ENCODE measurements at regions not wholly inside any gene's neighbourhood (a gene's known extent, or its start where the extent isn't known, plus 50 kb on each side); places are given as distances from the start of the nearest gene placed in this dataset.

GRCh38 chr7:118713039-118713438 lies 488.5 kb downstream of the ANKRD7 start:
- DNase-seq, result no peak

- DNase-seq, result no peak
Measured at GRCh38 chr7:118720632-118721031, 496.1 kb downstream of the ANKRD7 start.

- no peak for DNase-seq
Measured at GRCh38 chr7:118731854-118732253, 507.4 kb downstream of the ANKRD7 start.

DNA sequence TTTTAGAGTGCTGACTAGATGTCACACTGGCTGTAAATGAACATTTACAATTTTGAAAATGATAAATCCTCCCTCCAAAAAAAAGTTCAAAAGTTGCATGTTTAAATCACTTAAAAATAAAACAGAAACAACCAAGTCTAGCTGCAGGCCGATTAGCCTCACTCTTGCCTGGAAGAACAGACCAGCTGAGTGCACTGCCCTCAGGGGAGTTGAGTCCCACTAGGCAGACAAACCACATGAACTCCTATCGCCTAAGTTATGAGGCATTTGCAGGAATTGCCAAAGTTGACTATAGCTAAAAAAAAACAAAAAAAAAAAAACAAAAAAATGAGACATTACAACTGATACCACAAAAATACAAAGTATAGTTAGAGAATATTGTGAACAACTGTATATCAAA lies 510.0 kb downstream of the ANKRD7 start:
- no peak for DNase-seq

GRCh38 chr7:118735441-118735840 lies 510.9 kb downstream of the ANKRD7 start:
- DNase-seq, result no peak

DNA sequence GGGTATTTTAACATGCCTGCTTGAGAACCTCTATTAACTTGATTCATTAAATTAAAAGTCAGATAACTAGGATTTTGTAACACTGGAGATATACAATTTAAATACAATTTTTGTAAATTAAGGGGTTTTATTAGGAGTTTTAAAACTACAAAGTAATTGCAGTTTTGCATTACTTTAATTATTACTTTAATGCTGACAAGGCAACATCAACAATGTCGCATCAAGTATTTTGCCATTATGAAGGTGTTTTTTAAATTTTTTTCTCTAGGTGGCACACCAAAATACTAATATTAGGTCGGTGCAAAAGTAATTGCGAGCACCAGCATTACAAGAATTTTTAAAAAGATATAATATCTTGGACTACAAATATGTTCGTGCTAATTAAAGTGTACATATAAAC lies 513.4 kb downstream of the ANKRD7 start:
- DNase-seq, result no peak

DNA sequence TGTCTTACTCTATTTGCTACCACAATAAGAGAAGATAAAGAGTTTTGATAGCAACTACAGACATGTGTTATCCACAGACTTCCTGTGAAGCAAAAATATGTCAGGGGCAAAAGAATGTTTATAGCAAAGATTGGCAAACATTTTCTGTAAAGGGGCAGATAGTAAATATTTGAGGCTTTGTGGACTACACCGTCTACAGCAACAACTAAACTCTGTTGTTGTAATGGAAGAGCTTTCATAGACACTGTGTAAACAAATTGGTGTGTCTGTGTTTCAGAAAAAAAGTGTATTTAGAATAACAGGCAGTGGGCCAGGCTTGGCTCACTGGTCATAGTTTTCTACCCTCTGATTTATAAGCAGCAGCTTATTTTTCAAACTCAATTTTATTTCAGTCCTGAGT lies 521.4 kb downstream of the ANKRD7 start:
- no peak for DNase-seq

- DNase-seq, result no peak
Measured at GRCh38 chr7:118747473-118747872, 523.0 kb downstream of the ANKRD7 start.

GRCh38 chr7:118753479-118753878 lies 529.0 kb downstream of the ANKRD7 start:
- no peak for DNase-seq

DNA sequence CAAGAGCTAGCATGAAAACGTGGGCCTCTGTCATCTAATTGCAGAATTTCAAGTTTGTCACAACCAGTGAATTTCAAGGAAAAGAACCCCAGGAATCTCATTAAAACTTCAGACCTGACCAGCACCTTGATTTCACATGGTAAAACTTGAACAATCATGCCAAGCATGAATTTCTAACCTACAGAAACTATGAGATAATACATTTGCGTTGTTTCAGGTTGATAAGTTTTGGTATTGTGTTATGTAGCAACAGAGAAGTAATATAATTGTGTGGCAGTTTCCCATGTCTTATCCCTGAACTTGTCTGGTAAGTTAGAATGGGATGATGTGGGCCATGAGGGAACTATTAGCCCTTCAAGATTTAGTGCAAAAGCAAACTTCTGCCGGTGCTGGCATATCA lies 530.1 kb downstream of the ANKRD7 start:
- no peak for DNase-seq

- no peak for DNase-seq
Measured at GRCh38 chr7:118755067-118755625, 530.6 kb downstream of the ANKRD7 start.

DNA sequence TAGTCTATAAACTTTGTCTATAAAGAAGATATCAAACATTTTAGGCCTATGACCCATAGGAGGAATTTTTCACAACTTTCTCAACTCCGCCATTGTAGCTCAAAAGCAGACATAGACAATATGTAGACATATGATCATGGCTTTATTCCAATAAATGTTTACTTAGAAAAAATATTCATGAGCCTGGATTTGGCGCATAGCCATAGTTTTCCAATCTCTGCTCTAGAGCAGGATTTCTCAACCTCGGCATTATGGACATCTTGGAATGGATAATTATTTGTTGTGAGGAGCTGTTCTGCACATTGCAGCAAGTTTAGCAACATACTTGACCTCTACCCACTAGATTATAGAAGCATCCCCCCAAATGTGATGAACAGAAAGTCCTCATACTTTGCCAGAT lies 532.6 kb downstream of the ANKRD7 start:
- no peak for DNase-seq

GRCh38 chr7:118758582-118758981 lies 534.1 kb downstream of the ANKRD7 start:
- DNase-seq, result no peak

GRCh38 chr7:118759921-118760320 lies 535.4 kb downstream of the ANKRD7 start:
- no peak for DNase-seq

- no peak for DNase-seq
Measured at GRCh38 chr7:118762451-118762850, 537.9 kb downstream of the ANKRD7 start.

DNA sequence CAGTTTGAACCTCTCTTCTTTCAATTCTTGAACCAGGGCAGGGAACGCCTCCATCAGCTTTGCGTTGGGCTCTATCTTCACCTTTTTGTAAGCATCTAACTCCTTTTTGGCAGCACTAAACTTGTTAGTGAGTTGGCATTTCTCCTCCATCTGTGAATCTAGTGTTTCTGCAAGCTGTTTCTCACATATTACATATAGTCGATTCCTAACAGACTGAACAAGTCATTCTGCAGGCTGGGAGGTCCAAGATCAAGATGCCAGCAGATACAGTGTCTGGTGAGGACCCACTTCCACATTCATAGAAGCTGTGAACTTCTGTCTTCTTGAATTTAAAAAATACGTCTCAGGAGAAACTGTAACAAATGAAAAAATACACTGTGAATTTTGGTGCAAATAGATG lies 539.7 kb downstream of the ANKRD7 start:
- DNase-seq, result no peak

- no peak for DNase-seq
Measured at GRCh38 chr7:118771672-118772071, 547.2 kb downstream of the ANKRD7 start.

DNA sequence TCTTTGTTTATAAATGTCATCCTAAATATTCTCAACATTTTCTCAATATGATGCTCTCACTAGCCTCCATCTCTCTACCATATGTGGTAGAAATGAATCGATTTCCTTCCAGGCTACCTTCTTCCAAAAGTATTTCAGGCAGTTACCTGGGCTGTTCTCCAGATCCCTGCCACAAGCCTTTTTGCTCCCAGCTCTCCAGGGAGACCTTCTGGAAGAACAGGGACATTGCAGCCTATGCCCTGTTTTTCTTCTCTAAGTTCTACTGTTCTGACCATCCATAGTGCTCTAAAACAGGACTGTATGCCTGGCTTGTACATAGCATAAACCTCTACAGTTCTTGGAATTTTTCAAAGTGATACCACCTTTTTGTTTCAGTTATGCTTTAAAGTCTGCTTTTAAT lies 552.8 kb downstream of the ANKRD7 start:
- no peak for DNase-seq

DNA sequence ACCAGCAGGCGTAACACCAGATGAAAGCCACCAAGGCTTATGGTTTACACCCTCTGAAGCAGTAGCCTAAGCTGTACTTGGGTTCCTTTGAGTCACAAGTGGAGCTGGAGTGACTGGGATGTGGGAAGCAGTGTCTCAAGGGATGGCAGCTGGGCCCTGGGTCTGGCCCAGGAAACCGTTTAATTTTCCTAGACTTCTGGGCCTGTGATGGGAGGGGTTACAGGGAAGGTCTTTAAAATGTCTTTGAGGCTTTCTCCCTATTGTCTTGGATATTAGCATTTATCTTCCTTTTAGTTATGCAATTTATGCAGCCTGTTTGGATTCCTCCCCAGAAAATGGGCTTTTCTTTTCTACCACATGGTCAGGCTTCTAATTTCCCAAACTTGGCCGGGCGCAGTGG lies 568.2 kb downstream of the ANKRD7 start:
- no peak for DNase-seq

DNA sequence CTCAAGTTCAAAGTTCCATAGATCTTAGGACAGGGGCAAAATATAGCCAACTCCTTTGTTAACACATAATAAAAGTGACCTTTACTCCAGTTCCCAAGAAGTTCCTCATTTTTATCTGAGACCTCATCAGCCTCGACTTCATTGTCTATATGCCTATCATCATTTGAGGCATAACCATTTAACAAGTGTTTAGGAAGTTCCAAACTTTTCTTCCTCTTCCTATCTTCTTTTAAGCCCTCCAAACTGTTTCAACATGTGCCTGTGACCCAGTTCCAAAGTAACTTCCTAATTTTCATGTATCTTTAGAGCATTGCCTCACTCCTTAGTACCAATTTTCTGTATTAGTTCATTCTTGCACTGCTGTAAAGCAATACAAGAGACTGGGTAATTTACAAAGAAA lies 569.1 kb downstream of the ANKRD7 start:
- DNase-seq, result no peak

GRCh38 chr7:118794419-118794818 lies 569.9 kb downstream of the ANKRD7 start:
- no peak for DNase-seq

DNA sequence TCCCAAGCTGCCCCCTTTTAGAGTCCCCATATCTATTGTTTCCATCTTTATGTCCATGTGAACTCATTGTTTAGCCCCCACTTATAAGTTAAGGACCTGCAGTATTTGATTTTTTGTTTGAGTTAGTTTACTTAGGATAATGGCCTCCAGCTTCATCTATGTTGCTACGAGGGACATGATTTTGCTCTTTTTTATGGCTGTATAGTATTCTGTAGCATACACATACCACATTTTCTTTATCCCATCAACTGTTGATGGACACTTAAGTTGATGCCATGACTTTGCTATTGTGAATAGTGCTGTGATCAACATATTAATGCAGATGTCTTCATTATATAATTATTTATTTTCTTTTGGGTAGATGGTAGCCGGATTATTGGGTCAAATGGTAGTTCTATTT lies 576.9 kb downstream of the ANKRD7 start:
- DNase-seq, result no peak

DNA sequence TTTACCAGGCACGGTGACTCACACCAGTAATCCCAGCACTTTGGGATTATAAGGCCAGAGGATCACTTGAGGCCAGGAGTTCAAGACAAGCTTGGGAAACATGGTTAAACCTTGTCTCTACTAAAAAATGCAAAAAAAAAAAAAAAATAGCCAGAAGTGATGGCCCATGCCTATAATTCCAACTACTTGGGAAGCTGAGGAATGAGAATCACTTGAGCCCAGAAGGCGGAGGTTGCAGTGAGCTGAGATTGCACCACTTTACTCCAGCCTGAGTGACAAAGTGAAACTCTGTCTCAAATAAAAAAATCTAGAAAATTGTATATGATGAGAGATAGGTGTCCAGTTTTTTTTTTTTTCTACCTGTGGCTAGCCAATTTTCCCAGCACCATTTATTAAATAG lies 578.2 kb downstream of the ANKRD7 start:
- no peak for DNase-seq

DNA sequence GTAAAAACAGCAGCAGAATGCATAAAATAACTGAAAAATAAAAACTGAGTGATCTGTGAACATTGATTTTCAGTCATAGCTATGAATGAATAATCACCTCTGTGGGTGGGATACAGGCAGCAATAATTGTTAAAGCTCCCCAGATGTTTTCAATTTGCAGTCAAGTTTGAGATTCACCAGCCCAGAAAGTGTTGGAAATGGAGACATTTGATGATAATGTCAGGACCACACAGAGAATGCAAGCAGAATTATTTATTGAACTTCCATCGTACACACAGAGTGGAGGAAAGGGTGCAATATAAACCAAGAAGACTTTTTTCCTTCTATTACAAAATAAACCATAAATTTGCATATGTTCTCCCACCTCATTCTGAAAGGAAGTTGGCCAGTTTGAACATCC lies 601.7 kb downstream of the ANKRD7 start:
- DNase-seq, result no peak

DNA sequence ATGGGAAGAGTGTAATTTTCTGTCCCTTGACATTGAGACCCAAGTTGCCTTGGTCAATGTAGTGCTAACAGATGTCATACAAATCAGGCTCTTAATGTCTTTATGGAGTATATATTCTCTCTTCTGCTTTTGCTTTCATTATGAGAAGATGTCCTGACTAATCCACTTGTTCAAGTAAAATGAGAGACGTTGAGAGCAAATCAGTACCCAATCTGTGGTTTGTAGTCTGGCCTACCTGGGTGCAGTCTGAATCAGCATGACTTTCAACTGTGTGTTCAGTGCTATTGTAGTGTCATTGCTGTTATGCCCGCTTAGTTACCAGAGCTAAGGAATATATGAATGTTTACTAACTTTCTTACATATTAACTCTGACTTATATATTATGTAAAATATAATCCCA lies 612.4 kb downstream of the ANKRD7 start:
- no peak for DNase-seq

DNA sequence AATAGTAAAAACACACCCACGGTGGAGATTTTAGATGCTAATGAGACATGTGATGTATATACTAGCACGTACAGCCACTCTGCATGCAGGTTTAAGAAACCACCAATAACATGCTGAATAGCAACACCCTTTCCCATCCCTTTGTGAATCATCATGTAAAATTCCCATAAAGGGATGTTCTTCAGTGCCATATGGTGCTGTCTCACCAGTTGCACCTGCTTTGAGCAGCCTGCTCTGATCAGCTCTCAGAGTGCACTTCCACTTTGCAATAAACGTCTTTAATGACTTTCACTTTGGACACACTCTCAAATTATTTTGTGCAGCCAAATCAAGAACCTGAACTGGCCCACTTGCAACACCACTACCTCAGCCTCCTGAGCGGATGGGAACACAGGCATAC lies 615.0 kb downstream of the ANKRD7 start:
- DNase-seq, result no peak
